ENCODE measurements at regions not wholly inside any gene's neighbourhood (a gene's known extent, or its start where the extent isn't known, plus 50 kb on each side); places are given as distances from the start of the nearest gene placed in this dataset.

DNA sequence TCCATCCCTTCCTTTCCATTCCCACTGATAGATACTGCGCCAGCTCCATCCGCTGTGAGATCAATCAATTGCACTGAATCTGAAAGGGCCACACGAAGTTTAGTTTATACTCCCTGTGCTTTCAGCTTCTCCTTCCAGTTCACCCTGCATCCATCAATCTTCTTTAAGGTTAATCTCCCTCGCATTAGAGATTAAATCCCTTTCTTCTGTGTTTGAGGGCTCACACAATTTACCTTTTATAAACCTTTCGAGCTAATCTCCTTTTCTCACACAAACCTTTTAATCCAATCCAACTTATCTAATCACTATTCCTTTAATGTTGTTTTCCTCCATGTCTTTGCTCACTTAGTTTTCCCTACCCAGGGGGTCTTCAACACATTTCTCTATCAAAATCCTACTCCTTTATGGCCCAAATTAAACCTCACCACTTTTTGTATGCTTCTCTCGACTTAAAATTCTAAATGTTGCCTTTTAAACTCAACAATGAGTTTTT is 64.6 kb upstream of the HAPLN1 start:
- no peak for ATAC-seq
- intact Hi-C loops (cut with DNase I): no loop called here
- H3K9me3 ChIP-seq: no peaks in the 10 kb centered on the region

GRCh38 chr5:83780699-83781350 is 60.2 kb upstream of the HAPLN1 start:
- no peaks in the 10 kb centered on the region for H3K9me3 ChIP-seq
- no peaks in the 10 kb centered on the region for H3K27me3 ChIP-seq
- TF ChIP-seq CTCF (IDR thresholded peaks at IDR 0.05): no peak
- intact Hi-C loops (cut with DNase I): no loop called here
- H3K36me3 ChIP-seq: no peaks in the 10 kb centered on the region
- no peak for ATAC-seq
- no peak for DNase-seq
- no peak overlapping the region for H3K4me3 ChIP-seq
- no peak overlapping the region for H3K27ac ChIP-seq
- no peaks in the 10 kb centered on the region for H3K4me1 ChIP-seq

More for the DNA sequence above, 64.6 kb upstream of the HAPLN1 start:
- H3K27me3 ChIP-seq: no peaks in the 10 kb centered on the region
- DNase-seq: no peak
- no peaks in the 10 kb centered on the region for H3K36me3 ChIP-seq
- no peak for TF ChIP-seq CTCF (IDR thresholded peaks at IDR 0.05)
- H3K27ac ChIP-seq: no peak overlapping the region
- no peaks in the 10 kb centered on the region for H3K4me1 ChIP-seq
- H3K4me3 ChIP-seq: no peak overlapping the region

- DNase-seq (no peak), ATAC-seq (no peak)
- Histone ChIP-seq H3K9me3 (no peaks in the 10 kb centered on the region), H3K27ac (no peak overlapping the region), H3K4me3 (no peak overlapping the region), H3K36me3 (no peaks in the 10 kb centered on the region), H3K4me1 (no peaks in the 10 kb centered on the region), H3K27me3 (no peaks in the 10 kb centered on the region)
- TF ChIP-seq CTCF (IDR thresholded peaks at IDR 0.05): no peak
- intact Hi-C loops (cut with DNase I): no loop called here
Observed at GRCh38 chr5:83777856-83778255, 57.2 kb upstream of the HAPLN1 start.

- Histone ChIP-seq H3K36me3 (no peaks in the 10 kb centered on the region), H3K9me3 (no peaks in the 10 kb centered on the region), H3K4me3 (no peak overlapping the region), H3K27ac (no peak overlapping the region), H3K27me3 (no peaks in the 10 kb centered on the region), H3K4me1 (no peaks in the 10 kb centered on the region)
- DNase-seq: no peak
- ATAC-seq: no peak
- intact Hi-C loops (cut with DNase I): no loop called here
- no peak for TF ChIP-seq CTCF (IDR thresholded peaks at IDR 0.05)
Observed at GRCh38 chr5:83776437-83777031, 55.9 kb upstream of the HAPLN1 start.
